ENCODE measurements at regions not wholly inside any gene's neighbourhood (a gene's known extent, or its start where the extent isn't known, plus 50 kb on each side); places are given as distances from the start of the nearest gene placed in this dataset.

- DNase-seq (ENCODE audit: low read depth in 3 of 3), result no peak
These were observed 274.0 kb downstream of the RNF152 start for GRCh38 chr18:61618816-61619215.

- no peak for DNase-seq (ENCODE audit: low read depth in 3 of 3)
These were observed 276.6 kb downstream of the RNF152 start for GRCh38 chr18:61616111-61616610.

GRCh38 chr18:61612517-61612916 is 279.3 kb downstream of the CDH20 start:
- DNase-seq (ENCODE audit: low read depth in 3 of 3), result no peak

- DNase-seq (ENCODE audit: low read depth in 3 of 3), result no peak
These were observed 275.9 kb downstream of the CDH20 start for GRCh38 chr18:61609131-61609530.

- no peak for DNase-seq (ENCODE audit: low read depth in 3 of 3)
These were observed 275.1 kb downstream of the CDH20 start for GRCh38 chr18:61608316-61608715.

GRCh38 chr18:61607867-61608266 is 274.6 kb downstream of the CDH20 start:
- no peak for DNase-seq (ENCODE audit: low read depth in 3 of 3)

- DNase-seq (ENCODE audit: low read depth in 3 of 3), result no peak
These were observed 273.5 kb downstream of the CDH20 start for GRCh38 chr18:61606759-61607158.

GRCh38 chr18:61606068-61606660 is 272.9 kb downstream of the CDH20 start:
- DNase-seq (ENCODE audit: low read depth in 3 of 3), result no peak

GRCh38 chr18:61605376-61606067 is 272.3 kb downstream of the CDH20 start:
- DNase-seq (ENCODE audit: low read depth in 3 of 3), result no peak
